ENCODE measurements at regions not wholly inside any gene's neighbourhood (a gene's known extent, or its start where the extent isn't known, plus 50 kb on each side); places are given as distances from the start of the nearest gene placed in this dataset.
"Not testable (repeated sequence)": the region's sequence is repeated elsewhere in the genome, so short reads cannot be mapped to it uniquely, and the experiment has no call there.

DNA sequence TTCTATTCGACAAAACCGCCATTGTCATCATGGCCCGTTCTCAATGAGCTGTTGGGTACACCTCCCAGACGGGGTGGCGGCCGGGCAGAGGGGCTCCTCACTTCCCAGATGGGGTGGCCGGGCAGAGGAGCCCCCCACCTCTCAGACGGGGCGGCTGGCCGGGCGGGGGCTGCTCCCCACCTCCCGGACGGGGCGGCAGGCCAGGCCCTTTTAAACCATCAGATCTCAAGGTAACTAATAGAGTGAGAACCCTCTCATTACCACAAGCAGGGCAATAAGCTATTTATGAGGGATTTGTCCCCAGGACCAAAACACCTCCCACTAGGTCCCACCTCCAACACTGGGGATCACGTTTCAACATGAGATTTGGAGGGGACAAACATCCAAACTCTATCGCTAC lies 571.5 kb downstream of the INSC start:
- not testable (repeated sequence) for ATAC-seq

DNA sequence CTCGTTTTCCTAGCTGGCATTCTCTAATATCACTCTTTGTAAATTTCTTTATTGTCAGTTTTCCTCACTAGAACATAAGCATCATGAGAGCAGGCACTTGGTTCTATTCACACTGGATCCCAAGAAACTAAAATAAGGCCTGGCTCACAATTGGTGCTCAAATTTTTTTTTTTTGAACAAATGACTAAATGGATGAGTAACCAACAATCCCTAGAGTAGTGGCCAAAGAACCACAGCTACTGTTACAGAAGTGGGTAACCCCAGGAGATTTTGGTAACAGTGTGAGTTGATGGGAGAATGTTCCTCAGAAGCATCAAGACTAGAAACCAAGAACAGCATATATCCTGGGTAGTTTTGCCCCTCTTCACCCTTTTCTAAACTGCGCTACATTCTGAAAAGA lies 572.6 kb downstream of the INSC start:
- no peak for DNase-seq (ENCODE audit: low spot score)
- ATAC-seq: no peak

More for the DNA sequence above, 571.5 kb downstream of the INSC start:
- not testable (repeated sequence) for DNase-seq (ENCODE audit: low spot score)

DNA sequence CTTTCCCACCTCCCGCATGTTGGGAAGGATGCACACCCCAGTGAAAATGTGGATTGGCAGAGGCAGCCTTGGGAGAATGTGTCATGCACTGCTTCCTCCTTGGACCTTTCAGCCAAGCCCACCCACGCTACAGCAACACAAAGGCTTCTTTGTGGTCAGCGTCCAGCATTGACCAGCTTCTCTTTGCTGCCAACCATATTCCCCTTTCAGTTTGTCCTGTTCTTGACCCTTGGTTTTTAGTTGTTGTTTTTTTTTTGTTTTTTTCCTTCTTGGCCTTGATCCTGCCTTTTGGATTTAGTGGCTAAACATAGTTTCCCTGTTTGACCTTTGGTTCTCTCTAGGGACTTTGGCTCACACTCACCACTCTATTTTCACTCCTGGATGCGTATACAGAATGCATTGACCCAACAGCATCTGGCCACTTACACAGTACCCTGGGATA lies 573.6 kb downstream of the INSC start:
- ATAC-seq (peak; percentile 95), DNase-seq (ENCODE audit: low spot score) (no peak)

DNA sequence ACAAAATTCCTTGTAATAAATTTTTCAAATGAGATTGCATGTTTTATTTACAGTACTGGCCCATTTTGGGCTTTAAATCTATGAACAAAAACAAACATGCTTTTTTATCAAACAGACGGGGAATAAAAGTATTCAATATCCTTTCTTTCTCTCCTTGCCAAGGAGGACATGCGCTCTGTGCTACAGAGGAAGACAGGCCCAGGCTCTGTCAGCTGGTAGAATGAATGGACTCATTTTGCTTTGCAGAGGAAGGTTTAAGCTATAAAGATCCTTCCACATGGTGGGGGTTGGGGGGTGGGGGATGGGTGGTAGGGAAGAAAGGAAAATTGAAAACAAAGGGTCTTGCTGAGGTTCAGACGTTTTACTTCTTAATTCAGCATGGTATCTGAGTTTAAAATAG lies 575.6 kb downstream of the INSC start:
- DNase-seq (ENCODE audit: low spot score): no peak
- ATAC-seq: no peak

DNA sequence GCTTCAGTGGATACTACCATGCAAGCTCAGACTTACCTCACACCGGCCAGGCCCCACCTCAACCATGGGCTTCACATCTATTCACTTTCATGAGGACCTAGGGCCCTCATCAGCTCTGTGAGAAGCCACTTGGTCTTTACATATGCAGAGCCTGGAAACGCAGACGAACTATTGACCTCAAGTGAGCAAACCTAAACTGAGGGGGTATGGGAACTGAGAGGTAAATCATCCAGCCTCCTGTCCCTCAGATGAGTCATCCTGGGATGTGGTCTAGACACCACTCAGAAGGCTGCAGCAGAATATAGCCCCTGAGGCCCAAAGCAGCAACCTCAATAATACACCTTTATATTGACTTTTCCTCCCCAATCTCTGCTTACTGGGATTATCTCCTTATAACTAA lies 578.0 kb downstream of the INSC start:
- no peak for DNase-seq (ENCODE audit: low spot score)
- no peak for ATAC-seq

DNA sequence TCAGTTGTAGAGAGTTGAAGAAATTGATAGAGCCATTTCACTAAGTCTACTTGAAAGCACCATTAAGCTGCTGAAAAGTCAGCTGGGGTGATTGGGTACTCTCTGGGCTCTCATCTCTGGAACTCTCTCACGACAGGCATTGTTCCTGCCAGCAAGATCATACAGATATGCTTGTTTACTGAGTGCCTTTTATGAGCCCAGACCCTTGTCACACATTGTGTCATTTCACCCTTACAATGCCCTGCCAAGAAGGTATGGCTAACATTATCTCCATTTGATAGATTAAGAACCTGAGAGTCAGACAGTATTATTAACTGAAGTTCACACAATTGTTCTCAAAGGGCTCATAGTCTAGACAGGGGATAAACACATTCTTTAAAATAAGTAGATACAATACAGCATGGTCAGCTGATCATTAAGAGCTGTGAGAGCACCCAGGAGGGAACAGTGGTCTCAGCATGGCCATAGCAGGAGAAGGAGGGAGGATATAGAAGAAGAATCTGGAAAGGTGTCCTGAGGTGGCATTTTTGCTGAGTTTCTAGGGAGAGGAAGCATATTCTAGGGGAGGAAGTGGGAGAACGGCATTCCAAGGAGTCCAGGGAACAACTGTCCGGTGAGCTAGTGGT lies 580.5 kb downstream of the INSC start:
- DNase-seq (ENCODE audit: low spot score) (no peak), ATAC-seq (no peak)

DNA sequence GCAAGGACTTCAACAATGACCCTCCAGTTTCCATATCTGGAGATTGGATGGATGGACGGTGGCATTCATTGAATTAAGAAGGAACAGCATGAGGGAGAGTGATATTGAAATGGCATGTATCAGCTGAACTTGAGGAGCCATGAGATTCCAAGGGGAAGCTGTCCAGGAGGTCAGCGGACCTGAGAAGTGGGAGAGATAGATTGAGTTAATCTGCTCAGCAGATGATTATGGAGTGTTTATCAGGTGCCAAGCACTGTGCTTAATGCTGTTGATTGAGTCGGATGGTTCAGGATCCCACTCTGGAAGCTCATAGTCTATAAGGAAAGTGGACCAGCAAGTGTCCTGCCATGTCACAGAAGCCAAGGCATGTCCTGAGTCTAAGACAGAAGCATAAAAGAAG lies 581.3 kb downstream of the INSC start:
- ATAC-seq: no peak
- no peak for DNase-seq (ENCODE audit: low spot score)

DNA sequence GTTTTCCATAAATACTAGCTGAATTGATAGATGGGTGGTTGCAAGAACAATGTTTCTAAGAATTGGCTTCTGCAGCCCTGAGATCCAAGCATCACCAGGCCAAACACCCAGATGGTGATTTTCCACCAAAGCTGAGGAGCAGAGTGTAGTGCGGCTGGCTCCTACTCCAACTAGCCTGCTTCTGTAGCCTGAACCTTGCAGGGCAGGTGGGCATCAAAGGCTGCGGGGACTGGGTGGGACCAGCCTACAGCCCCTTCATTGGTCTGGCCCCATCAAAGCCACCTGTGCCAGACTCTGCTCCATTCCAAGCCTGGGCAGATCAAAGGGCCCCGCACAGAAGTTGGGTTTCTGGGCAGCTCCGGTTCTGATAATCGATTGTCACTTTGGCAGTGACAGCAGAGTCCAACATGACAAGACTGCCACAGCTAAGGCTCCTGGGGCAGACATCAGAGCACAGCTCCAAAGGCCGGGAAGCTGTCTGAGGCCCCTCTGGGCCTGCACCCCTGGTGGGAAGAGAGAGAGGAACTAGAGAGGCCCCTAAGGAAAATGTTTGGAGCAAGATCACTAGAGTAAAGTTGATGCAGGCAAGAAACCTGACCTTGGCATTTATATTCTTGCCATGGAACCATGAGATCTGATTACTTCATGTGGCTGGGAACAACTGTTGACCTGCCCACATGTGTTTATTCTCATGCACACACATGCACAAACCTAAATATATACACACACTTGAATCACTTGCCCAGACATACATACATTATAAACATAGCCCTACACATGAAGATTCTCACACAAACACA lies 582.9 kb downstream of the INSC start:
- ATAC-seq (peak; percentile 69), DNase-seq (ENCODE audit: low spot score) (no peak)

DNA sequence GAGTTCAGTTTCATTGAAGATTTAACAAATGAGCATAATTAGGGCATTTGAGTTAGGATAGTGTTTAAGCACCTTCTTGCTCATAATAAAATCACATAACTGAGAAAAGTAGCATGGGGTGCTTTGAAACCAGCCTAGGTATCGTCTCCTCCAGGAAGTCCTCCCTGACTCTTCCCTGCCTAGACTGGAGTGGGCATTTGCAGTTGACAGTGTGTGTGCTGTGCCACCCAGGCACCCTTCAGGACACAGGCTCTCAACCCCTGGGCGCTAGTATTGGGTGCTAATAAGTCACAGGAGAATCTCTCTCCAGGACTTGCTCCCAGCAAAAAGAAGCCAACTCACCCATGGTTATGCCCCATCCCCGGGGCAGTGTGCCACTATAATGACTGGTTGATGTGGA lies 584.1 kb downstream of the INSC start:
- ATAC-seq: no peak
- DNase-seq (ENCODE audit: low spot score): no peak

DNA sequence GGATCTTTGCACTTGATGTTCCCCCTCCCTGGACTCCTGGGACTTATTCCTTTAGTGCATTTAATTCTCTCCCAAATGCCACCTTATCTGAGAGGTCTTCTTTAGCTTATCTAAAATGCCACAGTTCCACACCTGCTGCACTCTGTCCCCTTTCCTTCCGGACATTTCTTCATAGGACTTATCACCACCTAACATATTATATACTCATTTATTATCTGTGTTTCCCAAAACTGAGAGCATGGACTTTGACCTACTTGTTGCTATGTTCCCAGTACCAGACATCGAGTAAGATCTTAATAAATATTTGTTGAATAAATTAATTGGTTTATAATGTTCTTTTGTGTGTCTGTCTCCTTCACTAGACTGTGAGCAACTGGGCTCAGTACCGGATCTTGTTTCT lies 585.3 kb downstream of the INSC start:
- DNase-seq (ENCODE audit: low spot score): no peak
- no peak for ATAC-seq

DNA sequence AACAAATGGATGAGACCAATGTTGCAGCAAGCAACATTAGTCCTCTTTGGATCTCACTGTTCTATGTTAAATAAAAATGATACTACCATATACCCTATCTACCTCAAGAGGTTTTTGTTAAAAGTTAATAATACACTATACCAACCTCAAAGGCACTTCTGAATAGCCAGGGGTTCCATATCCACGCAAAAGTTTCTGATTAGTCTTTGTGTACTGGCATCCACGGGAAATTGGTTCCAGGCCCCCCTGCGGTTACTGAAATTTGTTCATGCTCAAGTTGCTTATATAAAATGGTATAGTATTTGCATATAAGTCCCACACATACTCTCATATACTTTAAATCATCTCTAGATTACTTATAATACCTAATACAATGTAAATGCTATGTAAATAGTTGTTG lies 585.7 kb downstream of the INSC start:
- ATAC-seq (no peak), DNase-seq (ENCODE audit: low spot score) (no peak)

DNA sequence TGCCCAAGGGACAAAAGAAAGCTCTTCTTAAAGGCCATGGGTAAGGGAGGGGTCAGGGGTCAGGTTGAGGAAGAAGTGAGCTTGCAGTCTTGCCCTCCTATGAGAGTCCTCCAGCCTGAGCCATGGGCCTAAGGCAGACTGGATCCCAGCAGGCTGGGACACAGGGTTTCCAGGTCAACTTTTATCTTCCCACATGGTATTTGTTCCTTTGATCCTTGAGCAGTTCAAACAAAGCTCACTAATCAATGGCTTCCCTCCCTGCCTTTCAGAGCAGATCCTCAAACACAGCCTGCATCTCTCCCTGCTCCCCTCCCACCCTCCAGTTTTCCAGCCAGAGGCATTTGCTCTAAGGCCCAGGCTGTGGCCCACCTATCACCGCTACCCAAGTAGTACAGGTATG lies 589.3 kb downstream of the INSC start:
- DNase-seq (ENCODE audit: low spot score) (no peak), ATAC-seq (peak; percentile 58)

DNA sequence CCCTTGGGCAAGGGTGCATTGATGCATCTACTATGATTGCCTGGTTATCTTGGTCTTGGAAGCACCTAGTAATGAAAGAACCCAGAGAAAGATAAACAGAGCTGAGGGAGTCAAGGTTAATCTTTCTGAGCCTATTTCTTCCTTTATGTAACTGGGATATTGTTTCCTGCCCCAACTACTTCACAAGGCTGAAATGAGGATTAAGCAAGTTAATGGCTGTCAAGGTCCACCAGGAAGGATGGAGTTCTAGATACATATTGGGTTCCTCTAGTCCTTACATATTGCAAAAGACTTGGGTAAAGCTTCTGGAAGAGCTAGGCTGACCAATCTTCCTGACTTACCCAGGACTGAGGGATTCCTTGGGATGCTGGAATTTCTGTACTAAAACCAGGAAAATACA lies 589.8 kb downstream of the INSC start:
- no peak for DNase-seq (ENCODE audit: low spot score)
- ATAC-seq: no peak

DNA sequence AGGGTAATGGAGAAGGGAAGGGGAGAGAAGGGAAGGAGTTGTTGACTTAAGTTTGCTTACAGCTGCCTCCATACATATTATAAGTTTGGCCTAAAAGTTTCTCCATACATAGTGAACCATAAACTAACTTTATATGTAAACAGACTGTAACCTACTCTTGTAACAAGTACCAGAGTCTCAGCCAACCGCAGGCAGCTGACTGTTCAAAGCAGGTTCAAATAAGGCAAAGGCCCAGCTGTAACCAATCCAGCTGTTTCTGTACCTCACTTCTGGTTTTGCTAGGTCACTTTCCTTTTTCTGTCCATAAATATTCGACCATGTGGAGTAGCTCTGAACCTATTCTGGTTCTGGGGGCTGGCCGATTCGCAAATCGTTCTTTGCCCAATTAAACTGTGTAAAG lies 591.2 kb downstream of the INSC start:
- DNase-seq (ENCODE audit: low spot score) (no peak), ATAC-seq (no peak)

DNA sequence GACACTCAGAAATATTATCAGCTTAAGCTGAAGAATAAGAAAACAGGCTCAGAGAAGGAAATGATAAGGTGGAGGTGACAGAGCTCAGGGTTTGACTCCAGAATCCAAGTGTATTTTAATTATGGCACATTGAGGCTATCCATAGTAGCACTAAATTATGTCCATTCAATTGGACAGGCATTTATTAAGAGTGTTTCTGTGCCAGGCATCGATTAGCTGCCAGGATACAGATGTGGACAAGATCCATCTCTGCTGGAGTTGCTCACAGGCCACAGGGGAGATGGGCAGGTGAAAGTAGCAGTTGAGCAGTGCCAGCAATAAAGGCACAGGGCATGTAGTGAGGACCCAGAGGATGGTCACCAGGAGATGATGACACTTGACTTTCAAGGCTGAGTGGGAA lies 592.5 kb downstream of the INSC start:
- no peak for DNase-seq (ENCODE audit: low spot score)
- peak; percentile 41 for ATAC-seq

DNA sequence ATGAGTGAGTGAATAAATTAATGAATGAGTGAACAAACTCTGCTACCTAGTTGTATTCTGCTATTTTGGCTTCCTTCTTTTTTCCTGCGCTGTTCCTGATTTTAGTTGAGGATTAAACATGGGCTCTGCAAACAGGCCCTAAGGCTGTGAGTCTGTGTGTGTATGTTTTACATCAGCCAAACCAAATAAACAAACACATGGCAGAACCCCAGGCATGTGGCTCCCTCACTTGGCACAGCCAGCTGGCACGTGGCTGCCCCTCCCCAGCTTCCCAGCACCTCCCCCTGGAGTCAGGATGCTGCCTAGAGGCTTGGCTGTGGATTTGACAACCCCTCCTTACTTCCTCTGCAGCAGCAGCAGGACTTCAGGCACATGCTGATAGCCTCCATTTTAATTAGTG lies 593.2 kb downstream of the INSC start:
- peak; percentile 90 for DNase-seq (ENCODE audit: low spot score)

DNA sequence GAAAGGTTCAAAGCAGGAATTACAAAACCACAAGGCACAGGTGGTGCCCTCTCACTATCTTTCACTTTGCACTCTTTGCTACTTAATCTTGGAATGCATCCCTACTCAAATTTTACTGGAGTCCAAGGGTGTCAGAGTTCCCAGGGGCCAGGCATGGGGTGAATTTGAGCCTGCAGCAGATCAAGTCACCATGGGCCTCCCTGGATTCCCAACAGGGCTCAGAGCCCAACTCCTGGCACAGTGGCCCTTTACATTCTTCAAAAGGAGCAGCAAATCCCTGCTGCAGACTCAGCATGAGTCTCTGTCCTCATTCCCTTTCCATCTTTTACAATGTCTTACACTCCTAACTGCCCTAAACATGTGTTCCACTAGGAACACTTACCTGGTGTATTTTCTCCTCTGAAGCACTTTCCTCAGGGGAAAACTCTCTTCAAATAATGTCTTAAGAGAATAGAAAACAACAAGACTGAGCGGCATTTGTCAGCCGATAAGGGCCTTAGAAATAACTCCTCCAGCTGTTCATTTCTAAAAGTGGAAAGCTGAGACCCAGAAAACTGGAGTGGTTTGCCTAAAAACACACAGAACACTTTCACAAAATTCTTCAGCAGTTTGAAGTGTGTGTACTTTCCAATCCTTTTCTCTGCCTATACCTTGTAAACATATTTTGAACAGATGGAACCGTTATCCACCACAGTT lies 596.0 kb downstream of the INSC start:
- DNase-seq (ENCODE audit: low spot score): no peak
- peak; percentile 45 for ATAC-seq

More for the DNA sequence above, 593.2 kb downstream of the INSC start:
- ATAC-seq: peak; percentile 89

DNA sequence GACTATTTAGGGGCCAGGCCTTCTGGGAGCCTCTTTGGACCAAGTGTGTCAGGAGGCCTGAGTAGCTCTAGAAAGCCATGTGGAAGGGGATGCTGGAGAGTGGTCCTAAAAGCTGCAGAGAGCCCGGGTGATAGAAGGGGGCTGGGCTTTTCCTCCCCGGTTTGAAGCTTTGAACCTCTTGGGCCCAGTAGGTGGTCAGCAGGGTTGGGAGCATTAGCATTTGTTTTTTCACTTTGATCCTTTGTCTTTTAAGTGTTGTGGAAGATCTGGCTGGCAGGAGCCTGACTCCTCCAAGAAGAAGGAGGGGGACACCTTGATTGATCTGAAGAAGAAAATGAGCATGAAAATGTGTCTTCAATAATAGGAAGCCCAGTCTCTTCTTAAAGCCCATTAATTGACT lies 596.6 kb downstream of the INSC start:
- ATAC-seq: no peak
- no peak for DNase-seq (ENCODE audit: low spot score)

DNA sequence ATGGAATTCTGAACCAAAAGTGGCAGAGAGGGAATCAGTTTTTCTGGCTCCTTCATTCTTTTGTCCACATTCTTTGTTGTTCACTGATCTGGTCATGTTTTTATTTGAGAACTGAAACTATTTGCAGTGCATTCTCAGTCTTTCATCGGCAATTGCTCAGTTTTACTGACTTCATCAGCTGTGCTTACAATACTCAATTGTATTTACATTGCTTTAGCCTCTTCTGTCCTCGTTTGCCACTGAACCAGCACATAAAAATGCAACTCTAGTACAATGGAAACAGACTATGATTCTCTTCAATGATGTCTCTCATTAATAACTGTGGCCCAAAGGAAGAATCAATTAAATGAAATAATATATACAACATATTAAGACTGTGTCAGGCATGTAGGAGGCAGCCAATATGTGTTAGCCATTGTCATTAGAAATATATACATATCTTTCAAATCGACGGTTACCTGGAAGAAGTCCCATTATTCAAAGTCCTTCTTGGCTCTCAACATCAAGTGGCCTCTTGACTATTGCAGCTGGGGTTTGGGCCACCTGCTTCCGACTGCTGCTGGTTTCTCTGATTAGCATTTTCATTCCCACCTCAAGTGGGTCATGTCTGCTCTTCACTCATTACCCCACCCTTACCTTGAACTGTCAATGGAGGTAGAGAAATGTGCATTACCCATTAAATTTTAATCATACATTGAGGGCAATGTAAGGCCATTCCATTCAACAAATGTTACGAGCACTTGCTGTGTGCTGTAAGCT lies 600.1 kb downstream of the INSC start:
- ATAC-seq (no peak), DNase-seq (ENCODE audit: low spot score) (no peak)

DNA sequence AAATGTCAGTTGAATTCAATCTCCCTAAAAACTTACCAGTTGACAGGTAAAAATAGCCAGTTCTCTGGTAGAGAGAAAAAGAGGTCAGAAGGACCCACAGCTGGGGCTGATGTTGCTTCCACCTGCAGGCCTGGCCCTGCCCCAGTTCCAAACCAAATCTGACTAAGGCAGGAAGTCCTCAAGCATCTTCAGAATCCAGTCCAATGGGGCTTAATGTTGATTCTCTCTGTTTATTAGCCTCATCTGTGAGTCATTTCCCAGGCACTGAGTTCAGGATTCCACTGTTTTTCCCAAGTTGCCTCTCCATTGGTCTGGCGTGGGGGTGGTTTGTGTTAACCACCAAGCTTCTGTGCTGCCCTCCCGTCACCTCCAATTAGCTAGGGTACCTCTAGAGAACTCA lies 601.8 kb downstream of the INSC start:
- no peak for ATAC-seq

DNA sequence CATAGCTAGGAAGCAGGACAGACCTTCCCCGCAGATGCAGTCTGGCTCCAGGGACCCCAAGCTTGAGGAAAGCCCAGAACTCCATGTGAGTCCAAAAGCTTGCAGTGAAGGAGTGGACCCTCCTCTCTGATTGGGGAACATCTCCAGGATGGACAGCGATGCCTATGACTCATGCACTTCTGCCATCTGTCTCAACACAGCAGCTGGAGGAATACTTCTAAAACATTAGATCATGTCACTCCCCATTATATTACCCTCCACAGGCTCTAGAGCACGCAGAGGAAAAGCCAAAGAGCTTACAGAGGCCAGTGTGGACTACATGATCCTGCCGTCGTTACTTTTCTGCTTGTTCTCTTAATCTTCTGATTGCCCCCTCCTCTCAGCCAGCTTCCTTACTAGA lies 605.7 kb downstream of the INSC start:
- ATAC-seq (no peak), DNase-seq (ENCODE audit: low spot score) (no peak)

More for the DNA sequence above, 601.8 kb downstream of the INSC start:
- no peak for DNase-seq (ENCODE audit: low spot score)
